ENCODE measurements at regions not wholly inside any gene's neighbourhood (a gene's known extent, or its start where the extent isn't known, plus 50 kb on each side); places are given as distances from the start of the nearest gene placed in this dataset.

DNA sequence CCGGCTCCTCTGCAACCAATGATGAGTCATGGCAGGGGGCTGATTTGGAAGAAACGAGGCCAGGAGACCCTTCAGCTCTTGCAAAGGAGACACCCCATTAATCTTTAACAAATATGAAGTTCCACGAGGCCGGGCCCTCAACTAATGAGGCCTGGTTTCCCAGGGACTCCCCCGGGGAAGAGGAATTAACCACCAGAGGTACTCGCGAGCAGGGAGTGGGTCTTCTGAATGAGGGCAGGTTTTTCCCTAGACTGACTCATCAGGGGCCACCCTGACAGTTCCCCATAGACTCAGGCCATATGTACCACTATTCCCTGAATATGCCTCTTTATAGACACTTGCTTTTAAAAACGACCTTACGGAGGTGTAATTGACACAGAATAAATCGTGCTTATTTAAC lies 150.7 kb upstream of the LHX5 start:
- H3K4me3 ChIP-seq (ENCODE audit: low read depth, low read length) = no peak overlapping the region

DNA sequence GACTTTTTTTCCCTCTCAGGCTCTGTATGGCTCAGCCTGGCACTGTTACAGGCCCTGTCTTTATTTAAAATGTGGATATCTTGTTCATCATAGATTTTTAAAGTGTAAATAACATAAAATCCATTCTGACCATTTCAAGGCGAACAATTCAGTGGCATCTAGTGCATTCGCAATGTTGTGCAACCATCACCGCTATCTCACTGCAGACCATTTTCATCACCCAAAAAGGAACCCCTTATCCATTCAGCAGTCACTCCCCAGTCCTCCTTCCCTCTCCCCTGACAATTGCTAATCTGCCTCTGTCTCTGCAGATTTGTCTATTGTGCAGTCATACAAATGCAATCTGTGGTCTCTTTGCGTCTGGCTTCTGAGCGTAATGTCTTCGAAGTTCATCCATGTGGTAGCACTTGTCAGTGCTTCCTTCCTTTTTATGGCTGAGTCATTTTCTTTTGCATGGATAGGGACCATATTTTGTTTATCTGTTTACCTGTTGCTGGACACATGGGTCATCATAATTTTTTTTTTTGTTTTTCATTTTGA lies 148.8 kb upstream of the LHX5 start:
- H3K4me3 ChIP-seq (ENCODE audit: low read depth, low read length) = no peak overlapping the region

DNA sequence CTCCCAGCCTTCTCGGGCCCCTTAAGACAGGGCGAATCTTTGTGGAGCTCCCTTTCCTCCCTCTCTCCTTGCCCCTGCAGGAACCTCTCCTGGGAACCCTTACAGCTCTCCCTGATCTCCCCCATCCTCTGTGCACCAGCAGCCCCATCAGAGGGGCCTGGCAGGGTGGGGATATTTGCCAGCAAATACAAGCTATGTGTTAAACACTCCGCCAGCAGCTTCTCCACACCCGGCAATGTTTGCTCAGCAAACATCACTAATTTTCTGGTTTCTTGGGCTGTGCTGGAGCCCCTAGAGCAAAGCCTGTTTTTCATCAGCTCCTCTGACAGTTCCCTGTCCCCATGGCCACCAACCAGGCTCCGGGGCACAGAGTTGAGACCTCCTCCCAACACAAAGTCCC lies 147.5 kb upstream of the LHX5 start:
- H3K4me3 ChIP-seq (ENCODE audit: low read depth, low read length) = no peak overlapping the region

DNA sequence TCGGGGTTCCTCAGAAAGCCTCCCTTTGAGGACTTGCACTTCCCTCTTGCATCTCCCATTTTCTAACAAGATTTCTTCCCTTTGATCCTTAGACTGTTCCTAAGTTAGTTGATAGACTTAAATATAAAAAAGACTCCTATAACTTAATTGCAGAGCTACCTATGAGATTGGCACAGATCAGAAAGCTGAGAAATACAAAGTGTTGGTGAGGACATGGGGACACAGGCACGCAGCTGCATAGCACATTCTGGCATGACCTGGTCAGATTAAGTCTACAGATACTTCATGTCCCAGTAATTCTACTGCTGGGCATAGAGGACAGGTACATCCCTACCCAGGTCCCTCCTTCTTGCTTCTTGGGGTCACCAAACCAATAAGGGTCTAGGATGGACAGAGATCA lies 141.7 kb upstream of the LHX5 start:
- H3K4me3 ChIP-seq (ENCODE audit: low read depth, low read length) = no peak overlapping the region

DNA sequence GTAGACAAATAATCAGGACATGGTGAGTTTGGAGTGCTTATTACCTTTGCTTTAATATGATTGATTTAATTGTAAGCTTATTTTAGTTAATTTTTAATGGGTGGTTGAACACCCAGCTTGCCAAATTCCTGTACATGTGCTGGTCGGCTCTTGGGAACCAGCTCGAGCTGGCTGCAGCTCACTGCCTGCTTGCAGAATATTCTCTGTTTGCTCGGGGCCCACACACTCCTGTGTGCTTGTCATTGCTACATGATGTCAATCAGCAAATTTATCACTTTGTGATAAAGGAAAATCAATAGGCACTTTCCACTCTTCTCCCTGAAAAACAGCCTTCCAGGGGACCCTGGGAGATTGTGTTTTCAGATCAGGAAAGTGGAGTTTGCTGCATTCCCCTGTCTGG lies 141.1 kb upstream of the LHX5 start:
- no peak overlapping the region for H3K4me3 ChIP-seq (ENCODE audit: low read depth, low read length)

DNA sequence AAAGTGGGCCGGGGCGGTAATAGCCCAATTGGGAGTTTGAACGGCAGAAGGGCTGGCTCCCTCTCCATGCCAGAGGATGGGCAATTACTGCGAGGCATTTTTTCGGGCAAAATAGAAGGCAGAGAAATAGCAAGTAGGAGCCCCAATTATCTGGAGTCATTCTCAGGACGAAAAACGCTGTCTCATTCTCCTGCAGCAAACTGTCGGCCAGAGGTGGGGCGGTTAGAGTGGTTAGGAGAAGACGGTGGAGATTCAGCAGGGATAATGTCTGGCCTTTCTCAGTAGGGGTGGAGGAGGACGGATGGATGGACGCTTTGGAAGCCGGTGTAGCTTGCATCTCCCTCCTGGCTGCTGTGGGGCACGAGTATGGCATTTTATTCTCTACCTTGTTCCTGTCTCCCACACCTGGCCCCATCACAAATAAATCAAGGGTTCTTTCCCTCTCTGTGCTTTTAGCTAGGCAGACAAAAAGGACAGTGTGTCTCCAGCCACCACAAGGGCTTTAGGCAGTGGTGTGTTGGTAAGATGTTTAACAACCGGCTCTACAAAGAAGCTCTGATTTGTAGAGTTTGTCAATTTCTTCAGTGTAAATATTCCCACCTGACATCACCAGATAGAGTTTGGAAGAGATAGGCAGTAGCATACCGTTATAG lies 140.5 kb upstream of the LHX5 start:
- H3K4me3 ChIP-seq (ENCODE audit: low read depth, low read length) = no peak overlapping the region

DNA sequence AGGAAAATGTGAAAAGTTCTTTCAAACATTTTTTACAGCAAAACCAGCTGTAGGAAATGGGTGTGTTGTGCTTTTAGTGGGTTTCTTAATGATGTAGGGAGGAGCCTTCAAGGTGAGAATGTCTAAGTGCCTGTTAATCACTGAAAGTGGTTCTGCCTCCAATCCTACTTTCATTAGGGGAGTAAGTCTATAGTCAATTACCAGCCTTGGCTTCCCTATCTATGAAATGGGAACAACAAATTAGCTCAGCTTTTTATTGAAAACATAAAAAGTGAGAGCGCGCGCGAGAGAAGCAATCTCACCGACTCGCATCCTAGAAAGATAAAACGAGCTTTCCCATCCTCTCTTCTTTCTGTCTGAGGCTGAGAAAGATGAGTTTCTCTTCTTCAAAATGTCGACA lies 140.0 kb upstream of the LHX5 start:
- no peak overlapping the region for H3K4me3 ChIP-seq (ENCODE audit: low read depth, low read length)

DNA sequence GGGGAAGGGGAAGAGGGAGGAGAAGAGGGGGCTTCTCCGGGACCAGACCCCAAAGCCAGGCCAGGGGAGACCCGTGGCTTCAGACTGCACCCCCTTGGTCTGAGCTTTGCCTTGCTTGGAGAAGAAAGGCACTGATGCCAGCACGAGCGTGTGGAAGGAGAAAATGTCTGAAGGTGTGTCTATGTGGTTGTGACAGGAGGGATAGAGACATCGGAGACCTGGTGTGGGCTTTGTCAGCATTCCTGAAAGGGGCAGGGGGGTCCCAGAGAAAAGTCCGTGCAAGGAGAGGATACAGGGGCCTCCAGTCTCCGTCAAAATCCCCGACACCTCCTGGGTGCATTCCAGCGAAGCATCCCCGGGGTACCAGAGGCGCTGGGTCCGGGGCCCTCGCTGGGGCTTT lies 139.0 kb upstream of the LHX5 start:
- peak overlapping the region; percentile 25 for H3K4me3 ChIP-seq (ENCODE audit: low read depth, low read length)

DNA sequence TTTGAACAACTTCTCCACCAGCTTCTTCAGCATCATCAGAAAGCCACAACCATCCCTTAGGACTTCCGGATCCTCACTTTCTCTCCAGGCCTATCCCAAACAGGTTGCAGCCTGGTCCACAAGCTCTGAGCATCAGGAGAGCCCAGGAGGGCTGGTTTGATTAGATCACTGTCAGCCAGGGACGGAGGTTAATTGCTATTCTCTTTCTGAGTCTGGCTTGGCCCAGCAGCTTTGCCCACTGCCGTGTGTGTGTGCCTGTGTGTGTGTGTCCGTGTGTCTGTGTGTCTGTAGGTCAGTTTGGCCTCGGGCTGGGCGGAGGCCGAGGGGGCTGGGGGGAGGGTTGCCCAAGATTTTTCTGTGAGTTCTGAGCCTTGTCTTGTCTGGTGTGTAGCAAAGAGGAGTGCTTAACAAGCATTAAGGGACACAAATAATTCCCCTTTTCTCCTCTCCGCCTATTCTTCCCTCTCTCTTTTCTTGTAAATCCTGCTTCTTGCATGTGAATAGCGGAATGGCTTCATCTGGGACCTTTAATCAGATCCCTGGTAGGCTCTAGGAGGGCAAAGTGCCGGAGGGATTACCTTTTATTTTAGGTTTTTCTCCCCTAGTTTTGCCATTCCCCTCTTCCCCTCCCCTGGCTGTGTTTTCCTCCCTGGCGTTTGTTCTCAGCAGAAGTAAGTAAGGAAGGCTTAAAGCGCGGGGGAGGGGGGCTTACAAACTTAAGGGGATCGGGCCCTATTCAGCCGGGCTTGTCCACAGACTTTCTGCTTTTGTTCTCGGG lies 138.2 kb upstream of the LHX5 start:
- peak overlapping the region; percentile 25 for H3K4me3 ChIP-seq (ENCODE audit: low read depth, low read length)

DNA sequence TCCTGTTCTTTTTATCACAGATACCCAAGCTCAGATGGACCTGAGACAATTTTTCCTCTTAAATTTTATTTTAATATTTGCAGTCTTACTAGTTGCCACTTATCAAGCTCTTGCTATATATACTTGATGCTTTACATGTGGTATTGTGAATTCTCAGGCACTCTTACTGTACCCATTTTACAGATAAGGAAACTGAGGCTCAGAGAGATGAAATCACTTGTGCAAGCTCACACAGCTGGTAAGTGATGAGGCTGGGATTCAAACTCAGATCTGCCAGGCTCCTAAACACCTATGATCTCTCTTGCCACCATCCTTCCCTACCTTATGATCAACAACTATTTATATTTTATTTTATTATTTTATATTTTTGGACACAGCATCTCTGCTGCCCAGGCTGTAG lies 133.0 kb upstream of the LHX5 start:
- no peak overlapping the region for H3K4me3 ChIP-seq (ENCODE audit: low read depth, low read length)

DNA sequence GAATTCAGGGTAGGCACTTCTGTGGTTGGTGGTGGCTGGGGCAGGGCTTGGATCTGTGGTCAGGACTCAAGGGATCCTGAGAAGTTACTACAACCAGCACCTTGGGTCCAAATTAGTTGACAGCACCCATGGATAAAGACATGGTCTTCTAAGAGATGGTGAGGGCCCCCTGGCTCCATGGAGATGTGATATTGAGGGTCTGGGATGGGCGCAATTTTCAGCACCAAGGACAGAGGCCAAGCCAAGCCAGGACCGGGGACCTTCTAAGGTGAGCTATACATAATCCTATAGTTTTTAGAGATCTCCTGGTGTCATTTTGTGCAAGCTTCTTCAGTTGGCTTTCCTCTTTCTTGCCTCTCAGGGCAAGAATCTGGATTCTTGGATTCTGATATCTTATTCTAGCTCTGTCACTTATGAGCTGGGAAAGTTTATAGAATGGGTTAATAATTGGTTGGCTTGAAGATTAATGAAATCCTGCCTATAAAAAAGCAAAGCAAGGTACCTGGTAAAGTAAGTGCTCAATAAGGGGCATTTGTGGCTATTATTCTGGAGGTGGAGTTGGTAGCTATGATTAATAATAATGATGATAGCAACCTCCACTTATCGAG lies 130.1 kb upstream of the LHX5 start:
- H3K4me3 ChIP-seq (ENCODE audit: low read depth, low read length) = no peak overlapping the region

DNA sequence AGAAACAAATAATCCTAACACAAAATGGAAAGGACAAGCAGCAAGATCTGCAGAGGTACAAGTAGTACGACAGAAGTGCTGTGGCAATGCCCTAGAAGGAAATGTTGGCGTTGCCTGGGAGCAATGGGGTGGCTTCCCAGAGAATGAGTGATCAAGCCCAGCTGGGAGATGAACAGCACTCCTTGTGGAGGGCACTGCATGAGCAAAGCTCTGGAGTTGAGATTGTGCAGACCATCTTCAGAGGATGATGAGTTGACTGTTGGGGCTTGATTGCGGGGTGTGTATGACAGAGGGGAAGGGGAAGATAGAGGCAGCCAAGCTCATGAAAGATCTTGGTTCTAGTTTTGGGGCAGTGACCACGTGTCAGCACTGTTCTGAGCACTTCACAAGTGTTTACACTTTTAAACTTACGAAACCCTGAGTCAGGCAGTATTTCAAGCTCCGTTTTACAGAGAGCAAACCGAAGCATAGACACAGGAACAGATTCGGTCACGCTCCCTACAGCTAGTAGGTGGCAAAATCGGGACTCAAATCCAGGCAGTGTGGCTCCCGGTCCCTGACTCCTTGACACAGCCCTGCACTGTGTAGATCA lies 127.2 kb upstream of the LHX5 start:
- no peak overlapping the region for H3K4me3 ChIP-seq (ENCODE audit: low read depth, low read length)

DNA sequence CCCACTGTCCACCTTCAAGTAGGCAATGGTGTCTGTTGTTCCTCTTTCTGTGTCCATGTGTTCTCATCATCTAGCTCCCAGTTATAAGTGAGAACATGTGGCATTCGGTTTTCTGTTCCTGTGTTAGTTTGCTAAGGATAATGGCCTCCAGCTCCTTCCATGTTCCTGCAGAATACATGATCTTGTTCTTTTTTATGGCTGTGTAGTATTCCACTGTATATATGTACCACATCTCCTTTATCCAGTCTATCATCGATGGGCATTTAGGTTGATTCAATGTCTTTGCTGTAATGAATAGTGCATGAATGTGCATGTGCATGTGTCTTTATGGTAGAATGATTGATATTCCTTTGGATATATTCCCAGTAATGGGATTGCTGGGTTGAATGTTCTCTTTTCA lies 123.3 kb upstream of the LHX5 start:
- no peak overlapping the region for H3K4me3 ChIP-seq (ENCODE audit: low read depth, low read length)

DNA sequence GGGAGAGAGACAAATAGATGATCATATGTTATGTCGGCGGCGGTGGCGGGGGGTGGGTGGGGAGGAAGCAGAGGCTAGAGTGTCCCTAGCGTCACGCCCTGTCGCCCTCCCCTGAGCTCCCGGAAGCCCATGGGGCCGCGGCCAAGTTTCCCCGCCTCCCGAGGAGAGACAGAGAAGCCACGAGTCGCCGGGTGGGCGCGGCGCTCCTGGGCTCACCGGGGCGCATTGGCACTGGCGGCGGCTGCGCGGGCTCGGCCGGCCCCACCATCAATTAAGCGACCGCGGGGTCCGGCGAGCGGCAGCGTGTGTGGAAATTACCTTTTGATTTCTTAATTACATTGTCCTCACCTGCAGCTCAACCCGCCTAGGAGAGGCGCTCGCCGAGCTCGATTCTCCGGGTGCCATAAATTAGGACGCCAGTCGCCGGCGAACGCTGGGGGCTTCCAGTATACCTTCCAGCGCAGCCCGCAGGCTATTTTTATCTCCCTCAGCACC lies 119.9 kb upstream of the LHX5 start:
- peak overlapping the region; percentile 2 for H3K4me3 ChIP-seq (ENCODE audit: low read depth, low read length)

DNA sequence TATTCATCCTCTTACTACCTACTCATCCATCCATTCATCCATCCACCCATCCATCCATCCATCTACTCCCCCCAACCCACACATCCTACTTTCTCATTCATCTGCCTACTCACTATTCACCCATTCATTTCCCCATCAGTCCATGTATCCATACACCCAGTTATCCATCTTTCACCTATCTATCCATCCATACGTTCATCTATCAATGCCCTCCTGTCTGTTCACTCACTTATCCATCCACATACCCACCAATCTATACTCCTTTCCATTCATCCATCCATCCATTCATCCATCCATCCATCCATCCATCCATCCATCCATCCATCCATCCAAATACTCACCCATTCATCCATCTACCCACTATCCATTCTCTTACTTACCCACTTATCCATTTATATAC lies 117.8 kb upstream of the LHX5 start:
- no peak overlapping the region for H3K4me3 ChIP-seq (ENCODE audit: low read depth, low read length)

DNA sequence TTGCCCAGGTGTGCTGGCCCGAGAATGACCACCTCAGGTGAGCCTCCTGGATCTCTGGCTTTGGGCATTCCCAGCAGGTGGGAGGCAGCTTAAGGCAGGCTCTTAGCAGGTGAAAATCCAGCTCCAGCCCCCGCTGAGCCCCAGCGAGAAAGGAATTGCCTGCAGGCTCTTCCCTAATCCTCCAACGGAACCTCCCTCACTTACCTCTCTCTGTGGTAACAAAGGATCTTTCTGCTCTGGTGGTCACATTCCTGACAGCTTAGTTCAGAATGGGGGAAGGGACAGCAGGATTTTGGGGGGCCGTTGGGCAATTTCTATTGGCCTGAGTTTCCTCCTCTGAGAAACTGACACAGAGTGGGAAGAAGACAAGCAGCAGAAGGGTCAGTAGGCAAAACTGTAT lies 116.0 kb upstream of the LHX5 start:
- H3K4me3 ChIP-seq (ENCODE audit: low read depth, low read length) = no peak overlapping the region

DNA sequence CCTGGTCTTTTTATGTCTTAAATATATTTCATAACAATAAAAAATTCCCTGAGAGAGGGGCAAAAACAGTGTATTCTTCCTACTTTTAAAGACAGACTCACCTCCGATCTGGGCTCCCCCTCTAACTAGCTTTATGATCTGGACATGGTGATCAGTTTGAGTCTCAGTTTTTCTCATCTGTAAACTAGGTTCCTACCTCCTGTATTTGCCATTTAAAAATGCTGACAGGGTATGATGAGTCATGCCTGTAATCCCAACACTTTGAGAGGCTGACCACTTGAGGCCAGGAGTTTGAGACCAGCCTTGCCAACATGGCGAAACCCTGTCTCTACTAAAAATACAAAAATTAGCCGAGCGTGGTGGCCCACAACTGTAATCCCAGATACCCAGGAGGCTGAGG lies 114.8 kb upstream of the LHX5 start:
- H3K4me3 ChIP-seq (ENCODE audit: low read depth, low read length) = no peak overlapping the region

DNA sequence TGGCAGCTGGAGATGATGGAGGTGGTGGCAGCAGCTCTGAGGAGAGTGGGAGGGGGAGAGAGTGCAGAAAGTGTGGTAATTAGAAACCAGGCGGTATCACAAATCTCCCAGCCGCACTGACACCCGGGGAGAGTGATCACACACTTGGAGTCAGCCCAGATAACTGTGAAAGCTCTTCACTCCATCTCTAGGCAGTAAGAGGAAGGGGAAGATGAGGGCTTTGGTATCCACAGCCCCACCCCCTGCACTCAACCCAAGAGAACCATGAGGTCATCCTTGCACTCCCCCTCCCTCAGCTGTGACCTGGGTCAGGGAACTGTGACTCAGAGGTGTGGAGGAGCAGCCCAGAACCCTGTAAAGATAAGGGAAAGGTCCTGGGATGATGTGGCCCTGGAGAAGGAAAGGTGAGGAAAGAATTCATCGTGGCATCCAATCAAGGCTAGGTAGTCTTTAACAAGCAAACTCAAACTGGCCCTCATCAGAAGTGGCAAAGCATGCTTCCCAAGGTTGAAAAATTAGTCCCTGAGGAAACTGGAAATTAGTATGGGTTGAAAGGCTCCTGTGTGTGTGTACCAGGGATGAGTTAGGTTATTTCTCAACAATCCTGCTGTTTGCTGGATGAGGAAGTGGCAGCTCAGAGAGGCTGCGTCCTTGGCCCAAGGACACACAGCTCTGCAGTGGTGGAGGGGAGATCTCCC lies 111.0 kb upstream of the LHX5 start:
- H3K4me3 ChIP-seq (ENCODE audit: low read depth, low read length) = no peak overlapping the region

DNA sequence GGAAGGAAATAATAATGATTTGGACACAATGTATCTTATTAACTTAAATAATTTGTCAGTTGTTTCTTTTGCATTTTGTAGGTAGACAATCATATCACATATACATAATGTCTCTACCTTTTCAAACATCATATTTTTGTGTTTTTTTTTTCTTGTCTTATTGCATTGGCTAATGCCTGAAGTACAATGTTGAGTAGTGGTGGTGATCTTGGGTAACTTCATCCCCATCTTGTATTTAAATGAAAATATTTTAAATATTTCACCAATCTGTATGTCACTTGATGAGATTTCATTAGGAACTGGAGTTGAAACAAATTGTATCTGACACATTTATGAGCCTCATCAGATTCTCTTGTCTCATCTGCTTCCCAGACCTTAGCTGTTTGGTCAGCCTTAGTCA lies 109.7 kb upstream of the LHX5 start:
- H3K4me3 ChIP-seq (ENCODE audit: low read depth, low read length) = no peak overlapping the region

DNA sequence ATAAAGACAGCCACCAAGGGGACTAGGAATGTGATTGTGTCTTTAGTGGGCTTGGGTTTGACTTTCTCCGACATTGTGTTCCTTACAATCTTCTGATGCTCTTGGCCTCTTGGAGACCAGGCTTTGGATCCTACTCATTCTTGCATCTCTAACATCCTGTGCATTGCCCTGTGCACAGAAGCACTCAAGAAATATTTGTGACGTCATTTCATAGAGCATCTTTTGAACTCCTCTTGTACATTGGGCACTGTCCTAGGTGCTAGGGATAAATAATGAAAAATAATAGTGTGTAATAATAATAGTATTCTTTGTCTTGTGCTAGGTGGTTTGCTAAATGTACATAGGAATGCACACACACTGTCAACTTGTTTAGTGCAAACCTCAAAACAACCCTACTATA lies 108.8 kb upstream of the LHX5 start:
- H3K4me3 ChIP-seq (ENCODE audit: low read depth, low read length) = no peak overlapping the region

All from iPS-11a (cell line).